IPS-NIHi7 (cell line): ENCODE measurements at regions not wholly inside any gene's neighbourhood (a gene's known extent, or its start where the extent isn't known, plus 50 kb on each side); places are given as distances from the start of the nearest gene placed in this dataset.

Source experiments
- DNase-seq: peaks from one replicate; pipeline ENCODE4 v3.0.0; 2012; ENCODE audit warnings: mixed read lengths; ENCODE audit errors: extremely low spot score

- no peak for DNase-seq
These were observed 180.2 kb upstream of the RUNX1 start for GRCh38 chr21:35229290-35229689.

GRCh38 chr21:35227786-35228185 is 178.7 kb upstream of the RUNX1 start:
- DNase-seq: no peak

GRCh38 chr21:35226968-35227744 is 178.1 kb upstream of the RUNX1 start:
- no peak for DNase-seq

- DNase-seq: no peak
These were observed 177.2 kb upstream of the RUNX1 start for GRCh38 chr21:35226328-35226727.

GRCh38 chr21:35225573-35225972 is 176.5 kb upstream of the RUNX1 start:
- DNase-seq: no peak

- DNase-seq: no peak
These were observed 174.5 kb upstream of the RUNX1 start for GRCh38 chr21:35223480-35224156.

GRCh38 chr21:35222541-35222941 is 173.4 kb upstream of the RUNX1 start:
- DNase-seq: no peak

GRCh38 chr21:35222021-35222420 is 172.9 kb upstream of the RUNX1 start:
- DNase-seq: no peak

- DNase-seq: no peak
These were observed 171.2 kb upstream of the RUNX1 start for GRCh38 chr21:35220301-35220700.

GRCh38 chr21:35219719-35220118 is 170.6 kb upstream of the RUNX1 start:
- DNase-seq: no peak

- DNase-seq: no peak
These were observed 170.2 kb upstream of the RUNX1 start for GRCh38 chr21:35219291-35219690.

- peak; percentile 52 for DNase-seq
These were observed 168.5 kb upstream of the RUNX1 start for GRCh38 chr21:35217504-35218060.

- no peak for DNase-seq
These were observed 167.9 kb upstream of the RUNX1 start for GRCh38 chr21:35216996-35217395.

GRCh38 chr21:35215870-35216269 is 166.8 kb upstream of the RUNX1 start:
- no peak for DNase-seq

- no peak for DNase-seq
These were observed 163.5 kb upstream of the RUNX1 start for GRCh38 chr21:35212393-35213127.

- DNase-seq: no peak
These were observed 162.7 kb upstream of the RUNX1 start for GRCh38 chr21:35211782-35212181.

- DNase-seq: no peak
These were observed 161.0 kb upstream of the RUNX1 start for GRCh38 chr21:35210093-35210492.

GRCh38 chr21:35208810-35209517 is 159.9 kb upstream of the RUNX1 start:
- DNase-seq: no peak

- no peak for DNase-seq
These were observed 159.0 kb upstream of the RUNX1 start for GRCh38 chr21:35208104-35208503.

- DNase-seq: no peak
These were observed 158.2 kb upstream of the RUNX1 start for GRCh38 chr21:35207322-35207721.
